NCI-H1930 (cell line): ENCODE measurements at regions not wholly inside any gene's neighbourhood (a gene's known extent, or its start where the extent isn't known, plus 50 kb on each side); places are given as distances from the start of the nearest gene placed in this dataset.

Source experiments
- DNase-seq, 2 experiments: peaks; one replicate each; lab custom pipeline; 2025; lab: John Stamatoyannopoulos, UW

- DNase-seq, result no peak
These were observed 357.6 kb upstream of the PCDH15 start for GRCh38 chr10:55158633-55159032.

DNA sequence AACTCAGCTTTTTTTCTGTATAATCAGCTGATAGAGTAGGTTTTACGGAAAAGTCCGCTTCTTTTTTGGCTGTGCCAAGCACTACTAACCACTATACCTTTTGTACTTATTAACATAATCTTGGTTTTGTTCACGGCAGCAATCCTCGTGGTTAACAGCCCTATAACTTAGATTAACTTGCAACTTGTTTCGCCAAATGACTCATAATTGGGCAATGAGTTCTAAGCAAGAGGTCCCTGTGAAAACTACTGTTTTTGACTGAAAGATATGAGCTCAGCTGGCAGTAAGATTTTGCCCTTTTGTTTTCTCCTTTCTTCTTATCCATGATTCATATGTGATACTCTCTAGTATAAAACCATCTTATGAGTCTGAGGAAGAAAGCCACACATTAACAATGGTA lies 345.0 kb upstream of the PCDH15 start:
- no peak for DNase-seq

DNA sequence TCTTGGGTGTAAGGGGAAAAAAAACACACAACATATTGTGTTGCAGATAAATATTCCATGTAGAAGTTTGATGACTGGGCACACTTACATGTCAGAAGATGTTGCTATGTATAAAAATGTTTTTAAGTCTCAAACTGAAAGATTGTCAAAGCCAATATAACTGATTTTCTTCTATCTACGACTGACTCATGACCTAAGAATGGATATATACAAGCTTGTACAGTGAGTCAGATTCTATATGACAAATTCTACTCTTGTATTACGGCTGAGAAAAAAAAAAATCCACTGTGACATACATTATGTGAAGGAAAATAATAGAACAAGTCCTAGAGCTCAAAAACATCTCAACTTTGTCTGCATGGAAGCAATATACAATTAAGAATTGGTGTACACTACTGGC lies 343.0 kb upstream of the PCDH15 start:
- no peak for DNase-seq

DNA sequence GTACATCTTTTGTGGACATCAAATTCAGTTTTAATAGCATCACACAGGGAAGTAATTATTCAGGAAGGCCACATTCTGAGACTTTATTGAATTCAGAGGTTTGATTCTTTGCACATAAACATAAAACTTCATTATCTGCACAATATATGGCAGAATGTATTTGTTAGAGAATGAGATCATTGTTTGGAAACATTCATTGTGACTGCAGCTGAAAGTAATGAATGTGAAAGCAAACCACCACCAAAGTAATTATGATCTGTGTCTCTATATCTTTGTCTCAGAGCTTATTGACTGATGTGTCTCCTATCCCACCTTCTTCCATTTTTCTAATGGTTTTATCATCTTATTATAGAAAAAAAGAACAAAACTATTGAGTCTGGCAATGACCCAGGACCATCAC lies 340.9 kb upstream of the PCDH15 start:
- DNase-seq, result no peak

DNA sequence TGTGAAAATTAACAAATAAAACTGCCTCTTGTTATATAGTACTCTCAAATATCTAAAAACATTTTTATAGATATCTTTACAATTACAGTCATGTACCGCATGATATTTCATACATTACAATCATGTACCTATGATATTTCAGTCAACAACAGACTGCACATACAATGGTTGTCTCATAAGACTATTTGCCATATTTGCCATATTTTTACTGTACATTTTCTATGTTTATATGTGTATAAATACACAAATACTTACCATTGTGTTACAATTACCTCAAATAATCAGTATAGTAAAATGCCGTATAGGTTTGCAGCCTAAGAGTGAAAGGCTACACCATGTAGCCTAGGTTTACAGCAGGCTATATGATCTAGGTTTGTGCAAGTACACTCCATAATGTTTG lies 336.0 kb upstream of the PCDH15 start:
- DNase-seq, result no peak

- no peak for DNase-seq
These were observed 303.7 kb upstream of the PCDH15 start for GRCh38 chr10:55104738-55105137.

DNA sequence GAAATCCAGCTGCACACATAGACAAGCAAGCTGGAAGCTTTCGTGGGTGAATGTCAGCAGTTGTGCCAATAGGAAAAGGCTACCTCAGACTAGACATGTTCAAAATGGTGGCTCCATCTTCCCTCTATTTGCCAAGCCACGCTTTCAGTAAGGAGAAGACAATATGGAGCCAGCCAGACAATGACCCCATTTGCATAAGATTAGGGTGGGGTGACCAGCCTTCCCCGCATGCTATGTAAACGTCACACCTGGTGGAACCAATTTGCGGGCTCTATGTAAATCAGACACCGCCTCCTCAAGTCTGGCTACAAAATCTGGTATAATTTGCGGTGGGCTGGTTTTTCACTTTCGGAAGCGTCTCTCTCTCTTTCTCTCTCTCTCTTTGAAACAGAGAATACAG lies 297.4 kb upstream of the PCDH15 start:
- DNase-seq, result no peak

DNA sequence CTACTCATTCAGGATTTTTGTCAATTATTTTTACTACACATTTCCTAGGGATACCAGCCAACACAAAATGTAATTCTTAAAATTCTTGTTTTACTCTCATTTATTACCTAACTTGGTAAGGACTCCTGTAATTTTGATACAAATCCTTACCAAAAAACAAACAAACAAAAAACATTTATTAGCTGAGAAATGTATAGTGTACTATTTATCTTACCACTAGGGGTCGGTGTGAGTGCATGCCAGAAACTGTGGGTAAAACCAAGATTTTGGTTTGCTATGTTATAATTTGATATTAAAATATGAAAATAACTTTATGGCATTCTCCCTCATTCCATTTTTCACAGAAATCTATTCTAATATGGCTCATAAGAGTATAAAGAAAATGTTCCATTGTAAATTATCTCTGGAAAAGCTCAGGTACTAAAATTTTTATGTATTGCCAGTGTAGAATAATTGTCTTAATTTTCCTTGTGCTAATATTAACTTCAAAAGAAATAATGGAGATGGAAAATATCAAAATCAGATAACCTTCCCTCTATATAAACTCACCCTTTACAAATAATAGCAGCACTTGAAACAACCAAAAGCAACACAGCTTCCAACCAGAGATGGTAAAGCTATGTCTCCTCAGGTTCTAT lies 290.8 kb upstream of the PCDH15 start:
- no peak for DNase-seq

GRCh38 chr10:55078121-55078520 lies 277.1 kb upstream of the PCDH15 start:
- no peak for DNase-seq

- no peak for DNase-seq
These were observed 264.2 kb upstream of the PCDH15 start for GRCh38 chr10:55065185-55065584.

- no peak for DNase-seq
These were observed 262.8 kb upstream of the PCDH15 start for GRCh38 chr10:55063811-55064210.

DNA sequence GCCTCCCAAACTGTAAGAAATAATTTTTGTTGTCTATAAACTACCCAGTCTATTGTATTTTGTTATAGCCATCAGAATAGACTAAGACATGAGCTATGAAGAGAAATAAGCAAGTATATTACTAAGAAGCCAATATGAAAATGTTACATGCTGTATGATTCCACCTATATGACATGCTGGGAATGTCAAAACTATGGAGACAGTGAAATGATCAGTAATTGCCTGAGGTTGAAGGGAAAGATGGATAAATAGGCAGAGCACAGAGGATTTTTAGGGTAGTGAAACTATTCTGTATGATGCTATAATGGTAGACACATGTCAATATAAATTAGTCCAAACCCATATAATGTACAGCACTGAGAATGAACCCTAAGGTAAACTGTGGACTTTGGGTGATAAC lies 261.3 kb upstream of the PCDH15 start:
- no peak for DNase-seq

- DNase-seq, result no peak
These were observed 257.8 kb upstream of the PCDH15 start for GRCh38 chr10:55058800-55059199.

DNA sequence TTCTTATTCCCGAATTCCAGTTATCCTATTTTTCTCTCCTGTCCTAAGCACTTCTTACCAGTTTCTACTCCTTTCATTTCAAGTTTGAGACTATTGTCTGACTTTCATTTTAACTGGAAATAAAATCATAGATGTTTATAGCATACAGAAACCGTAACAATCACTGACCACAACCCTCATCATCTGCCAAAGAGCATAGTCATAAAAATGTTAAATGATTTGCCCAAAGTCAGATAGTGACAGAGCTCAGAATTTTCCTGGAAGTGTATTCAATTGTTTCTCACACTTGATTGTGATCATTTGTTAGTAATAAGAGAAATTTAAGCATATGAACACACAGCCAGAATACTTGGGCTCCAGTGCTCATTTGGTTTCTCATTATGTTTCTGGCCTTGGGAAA lies 250.5 kb upstream of the PCDH15 start:
- DNase-seq, result no peak

DNA sequence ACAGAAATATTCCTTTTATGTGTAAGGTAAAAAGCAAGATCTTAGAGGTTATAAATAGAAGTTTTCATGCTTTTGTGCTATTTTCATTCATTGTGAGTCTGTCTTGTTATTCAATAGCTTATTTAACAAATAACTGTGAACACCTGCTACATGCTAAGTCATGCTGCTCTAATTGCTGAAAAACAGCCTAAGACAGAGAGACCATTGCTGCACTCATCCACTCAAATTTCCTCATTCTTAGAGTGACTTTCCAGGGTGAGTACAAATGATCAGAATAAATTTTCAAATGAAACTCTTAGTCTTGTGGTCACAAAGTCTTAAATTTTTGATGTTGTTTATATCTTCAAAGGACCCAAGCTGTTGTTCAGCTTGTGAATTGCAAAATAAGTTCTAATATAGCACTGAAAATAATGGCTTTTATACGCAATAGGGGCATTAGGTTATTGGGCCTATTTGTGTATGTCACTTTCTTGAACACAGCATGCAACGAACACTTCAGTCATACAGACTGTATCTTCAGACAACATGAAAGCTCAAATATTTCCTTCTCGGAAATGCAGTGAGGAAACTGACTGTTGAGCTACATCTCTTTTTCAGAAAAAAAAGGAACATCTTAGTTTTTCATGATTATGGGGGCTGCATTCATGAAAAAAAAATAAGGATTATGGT lies 247.9 kb upstream of the PCDH15 start:
- no peak for DNase-seq

DNA sequence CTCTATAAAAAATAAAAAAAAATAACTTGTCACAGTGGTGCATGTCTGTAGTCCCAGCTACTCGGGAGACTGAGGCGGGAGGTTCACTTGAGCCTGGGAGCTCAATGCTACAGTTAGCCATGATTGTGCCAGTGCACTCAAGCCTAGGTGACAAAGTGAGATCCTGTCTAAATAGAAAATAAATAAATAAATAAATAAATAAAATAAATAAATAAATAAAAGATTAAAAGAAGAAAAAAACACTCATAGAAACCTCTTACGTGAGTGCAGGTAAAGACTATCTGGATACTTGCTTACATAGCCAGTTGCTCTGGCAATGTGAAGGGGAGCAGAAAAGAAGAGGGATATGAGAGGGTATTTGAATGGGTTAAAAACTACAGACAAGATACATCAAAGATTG lies 242.5 kb upstream of the PCDH15 start:
- no peak for DNase-seq

DNA sequence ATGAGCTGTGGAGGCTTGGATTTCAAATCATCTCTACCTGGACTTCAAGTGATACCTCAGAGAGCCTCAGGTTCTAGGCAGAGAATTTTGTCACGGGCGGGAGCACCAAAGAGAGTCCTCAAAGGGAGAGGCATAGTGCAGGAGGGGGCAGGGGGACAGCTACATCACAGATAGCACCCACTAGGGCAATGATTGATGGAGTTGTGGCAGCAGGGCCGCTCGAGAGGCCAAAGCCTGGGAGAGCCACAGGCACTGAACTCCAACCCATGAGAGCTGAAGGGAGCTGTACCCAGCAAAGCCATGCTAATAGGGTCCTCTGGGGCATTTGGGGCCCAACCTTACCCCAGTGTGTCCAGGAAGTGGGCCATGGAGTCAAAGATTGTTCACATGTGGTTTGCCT lies 232.0 kb upstream of the PCDH15 start:
- no peak for DNase-seq

- no peak for DNase-seq
These were observed 223.7 kb upstream of the PCDH15 start for GRCh38 chr10:55024713-55025112.

GRCh38 chr10:55019439-55019838 lies 218.4 kb upstream of the PCDH15 start:
- DNase-seq, result no peak

GRCh38 chr10:55013318-55013717 lies 212.3 kb upstream of the PCDH15 start:
- DNase-seq, result no peak

DNA sequence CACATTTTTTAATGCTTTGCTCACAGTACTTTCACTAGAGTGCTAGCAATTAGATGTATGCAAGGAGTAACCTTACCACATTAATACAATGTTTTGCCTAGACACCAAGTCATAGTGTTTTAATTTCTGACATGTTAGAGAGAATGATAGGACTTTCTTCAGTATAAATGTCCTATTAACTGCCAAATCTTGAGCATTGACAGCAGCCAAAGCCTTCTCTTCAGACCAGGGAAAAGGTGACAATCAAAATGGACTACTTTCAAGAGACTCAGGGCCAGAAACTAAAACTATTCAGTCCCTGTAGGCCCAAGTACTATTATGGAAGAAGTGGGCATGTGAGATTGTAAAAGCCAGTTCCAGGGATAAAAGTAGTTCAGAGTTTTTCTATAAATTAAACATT lies 201.4 kb upstream of the PCDH15 start:
- no peak for DNase-seq

GRCh38 chr10:55001422-55001821 lies 200.4 kb upstream of the PCDH15 start:
- no peak for DNase-seq

GRCh38 chr10:54993148-54993547 lies 192.1 kb upstream of the PCDH15 start:
- no peak for DNase-seq

- DNase-seq, result no peak
These were observed 184.7 kb upstream of the PCDH15 start for GRCh38 chr10:54985732-54986131.
